ENCODE measurements at regions not wholly inside any gene's neighbourhood (a gene's known extent, or its start where the extent isn't known, plus 50 kb on each side); places are given as distances from the start of the nearest gene placed in this dataset.

- Histone ChIP-seq H3K9me3 (ENCODE audit: control insufficient read depth, insufficient read depth, low read length) (peaks cover 2% of the 10 kb centered on the region; the same call in 1 of the 2 replicates), H3K36me3 (ENCODE audit: control insufficient read depth, insufficient read depth, low read length) (no peaks in the 10 kb centered on the region), H2AK9ac (replicated peaks; ENCODE audit: low read depth, low read length, poor library complexity) (no peak overlapping the region), H2BK120ac (ENCODE audit: low read depth, low read length) (no peak overlapping the region), H2AFZ (replicated peaks; ENCODE audit: low read length, poor library complexity) (no peak overlapping the region), H4K20me1 (ENCODE audit: insufficient read depth, low read length) (no peaks in the 10 kb centered on the region), H4K5ac (ENCODE audit: low read depth, low read length) (no peak overlapping the region), H3K4ac (ENCODE audit: low read depth, low read length) (no peak overlapping the region), H4K91ac (ENCODE audit: insufficient read depth, low read depth, low read length) (no peak overlapping the region), H3K4me1 (ENCODE audit: control insufficient read depth, insufficient read depth, low read length) (no peaks in the 10 kb centered on the region), H3K79me1 (ENCODE audit: low read depth in 1 of 2, low read length in 2 of 2) (no peaks in the 10 kb centered on the region), H3K18ac (ENCODE audit: low read depth, low read length) (no peak overlapping the region), H3K14ac (replicated peaks; ENCODE audit: low read depth, low read length) (no peak overlapping the region), H3K9me1 (ENCODE audit: insufficient read depth, low read length) (no peaks in the 10 kb centered on the region), H3K56ac (ENCODE audit: extremely low read depth, insufficient read depth, low read length) (no peak overlapping the region), H3K27ac (ENCODE audit: insufficient read depth, low read length) (no peak overlapping the region), H3K27me3 (ENCODE audit: control insufficient read depth, insufficient read depth, low read length) (no peaks in the 10 kb centered on the region), H2BK20ac (ENCODE audit: low read depth, low read length) (no peak overlapping the region), H4K8ac (ENCODE audit: low read depth in 2 of 2, low read length in 2 of 2) (no peak overlapping the region), H3K9ac (ENCODE audit: low read depth, low read length) (no peak overlapping the region), H3K23ac (ENCODE audit: low read depth, low read length) (no peak overlapping the region), H2BK15ac (ENCODE audit: low read depth, low read length) (no peak overlapping the region), H2BK5ac (ENCODE audit: low read depth, low read length, poor library complexity, severe bottlenecking) (no peak overlapping the region), H2AK5ac (ENCODE audit: low read depth, low read length) (no peak overlapping the region), H3K4me2 (ENCODE audit: low read depth, low read length) (no peak overlapping the region), H3K4me3 (ENCODE audit: insufficient read depth, low read depth, low read length) (no peak overlapping the region)
- intact Hi-C loops (cut with micrococcal nuclease) (no loop called here), dilution Hi-C loops (cut with HindIII; ENCODE audit: low sequenced_read_pairs, unreplicated experiment) (no loop called here), in situ Hi-C loops (cut with MboI; ENCODE audit: low sequenced_read_pairs) (no loop called here)
- ChIA-PET POLR2A (ENCODE audit: unreplicated experiment) (no interaction called here), CTCF (no interaction called here)
- ATAC-seq (ENCODE audit: low read depth) = no peak
- no peak for DNase-seq
- TF ChIP-seq CEBPB (IDR thresholded peaks at IDR 0.05; ENCODE audit: low read depth, low read length) (no peak), NFE2L2 (IDR thresholded peaks at IDR 0.05; ENCODE audit: low read depth, low read length) (no peak), BHLHE40 (IDR thresholded peaks at IDR 0.05; ENCODE audit: low read depth, low read length) (no peak), MXI1 (IDR thresholded peaks at IDR 0.05; ENCODE audit: borderline replicate concordance, low read depth, low read length) (no peak), RCOR1 (IDR thresholded peaks at IDR 0.05; ENCODE audit: insufficient replicate concordance, low read length) (no peak)
- no TSS peak for BruUV-seq (replicated peaks)
These were observed 1165.9 kb upstream of the TENM3 start for GRCh38 chr4:181077341-181077740.

All from IMR-90 (cell line).